ENCODE measurements at regions not wholly inside any gene's neighbourhood (a gene's known extent, or its start where the extent isn't known, plus 50 kb on each side); places are given as distances from the start of the nearest gene placed in this dataset.
A peak's percentile ranks its signal among the peaks of the same experiment; 100 is the strongest.

GRCh38 chr7:106552645-106553445 is 108.1 kb downstream of the CCDC71L start:
- DNase-seq = peak; percentile 85 to 94 (median 94)
- WGBS (ENCODE audit: insufficient coverage) = 38% methylated on average over 1 of the region's 5 CpGs

More at GRCh38 chr7:106552645-106553445, 108.1 kb downstream of the CCDC71L start:
- H2AFZ ChIP-seq (ENCODE audit: insufficient read depth, low read depth, low read length, poor library complexity, severe bottlenecking) = peak overlapping the region; percentile 70
- H3K4me2 ChIP-seq (replicated peaks; ENCODE audit: extremely low read depth, low read length, poor library complexity, severe bottlenecking) = peak overlapping the region; percentile 25
- no peaks in the 10 kb centered on the region for H3K36me3 ChIP-seq (replicated peaks in 1 of 2; ENCODE audit: control insufficient read depth in 1 of 2, insufficient read depth in 2 of 2, low read length in 2 of 2)
- no peaks in the 10 kb centered on the region for H3K9me3 ChIP-seq (replicated peaks in 1 of 2; ENCODE audit: control insufficient read depth in 1 of 2, insufficient read depth in 1 of 2, low read length in 2 of 2)
- peak overlapping the region in 1 of 3 experiments; percentile 49 for H3K4me3 ChIP-seq (replicated peaks in 1 of 3; ENCODE audit: low read depth in 2 of 3, low read length in 3 of 3)
- peaks cover 0 to 15% (median 2%) of the 10 kb centered on the region in 7 donors for H3K9me3 Mint-ChIP-seq
- peaks cover 26 to 30% of the 10 kb centered on the region in 2 donors for H3K4me1 ChIP-seq (ENCODE audit: control insufficient read depth in 1 of 2, insufficient read depth in 2 of 2, low read length in 2 of 2)
- H4K20me1 ChIP-seq (ENCODE audit: insufficient read depth, low read length) = no peaks in the 10 kb centered on the region
- peaks cover 0 to 12% (median 9%) of the 10 kb centered on the region in 3 donors for H3K27me3 Mint-ChIP-seq (ENCODE audit: low read depth in 3 of 3)
- no peak overlapping the region for H3K4me3 Mint-ChIP-seq
- intact Hi-C loops (cut with micrococcal nuclease) = loop anchor here in 1 of 2 donors (5.0 to 10.0 kb wide), 2 partner anchors 39 to 312 kb away; partner anchors contain the start of gene PIK3CG
- H3K79me2 ChIP-seq (ENCODE audit: insufficient read depth, low read length) = no peaks in the 10 kb centered on the region
- H3K27ac ChIP-seq (ENCODE audit: low read depth in 1 of 2, low read length in 2 of 2) = peak overlapping the region; percentile 32 to 87
- peaks cover 32% of the 10 kb centered on the region for H3K4me1 Mint-ChIP-seq
- no peak overlapping the region for H3K9ac ChIP-seq (ENCODE audit: insufficient read depth, low read length, poor library complexity, severe bottlenecking)
- H3K27me3 ChIP-seq (ENCODE audit: control insufficient read depth in 2 of 2, insufficient read depth in 2 of 2, low read length in 2 of 2) = no peaks in the 10 kb centered on the region
- TF ChIP-seq CTCF (IDR thresholded peaks at IDR 0.05) = no peak
- H3K36me3 Mint-ChIP-seq = peaks cover 1 to 5% of the 10 kb centered on the region in 2 donors
- peak overlapping the region; percentile 86 to 95 (median 93) for H3K27ac Mint-ChIP-seq
